Lower lobe of right lung (tissue), 2 donors: ENCODE measurements at regions not wholly inside any gene's neighbourhood (a gene's known extent, or its start where the extent isn't known, plus 50 kb on each side); places are given as distances from the start of the nearest gene placed in this dataset.

Source experiments
- ATAC-seq, 2 donors: fragments of 200-7000 bp; cut with Tn5 transposase; one replicate each; pipeline ENCODE4 v1.9.1; 2020 to 2022; ENCODE audit warnings: mild to moderate bottlenecking in 2 of 2, moderate library complexity in 2 of 2
- DNase-seq: peaks from one replicate; pipeline ENCODE4 v3.0.0-alpha.2; 2020
- H3K27ac ChIP-seq: fragments of 200-600 bp; one replicate; pipeline ENCODE4 v1.8.0; 2022
- H3K27me3 ChIP-seq: fragments of 200-600 bp; one replicate; pipeline ENCODE4 v1.8.0; 2022; ENCODE audit warnings: low read depth
- H3K36me3 ChIP-seq: fragments of 200-600 bp; one replicate; pipeline ENCODE4 v1.8.0; 2022; ENCODE audit warnings: mild to moderate bottlenecking
- H3K4me1 ChIP-seq: fragments of 200-600 bp; one replicate; pipeline ENCODE4 v1.8.0; 2022
- H3K4me3 ChIP-seq: fragments of 200-600 bp; one replicate; pipeline ENCODE4 v1.8.0; 2022; ENCODE audit warnings: mild to moderate bottlenecking
- H3K9me3 ChIP-seq: fragments of 200-600 bp; one replicate; pipeline ENCODE4 v1.8.0; 2022
- CTCF ChIP-seq: fragments of 200-600 bp; IDR thresholded peaks from one replicate; pipeline ENCODE4 v1.8.0; 2022; ENCODE audit warnings: antibody characterized with exemption, mild to moderate bottlenecking
- intact Hi-C: fragments of 100-400 bp; cut with DNase I; formaldehyde crosslinking; loops from one replicate; pipeline ENCODE4 v1.11.0; 2022
- donor health status: DM: no; HTN: yes; CAD: no; lungs with severe emphysema.

- H3K36me3 ChIP-seq, result no peaks in the 10 kb centered on the region
- H3K27me3 ChIP-seq, result no peaks in the 10 kb centered on the region
- H3K27ac ChIP-seq, result no peak overlapping the region
- H3K9me3 ChIP-seq, result no peaks in the 10 kb centered on the region
- H3K4me1 ChIP-seq, result no peaks in the 10 kb centered on the region
- no peak for DNase-seq
- intact Hi-C loops, result no loop called here
- no peak for TF ChIP-seq CTCF
- ATAC-seq, result no peak
- H3K4me3 ChIP-seq, result no peak overlapping the region
Observed at GRCh38 chr12:93195511-93195910, 182.2 kb upstream of the NUDT4 start.

GRCh38 chr12:93197067-93197593, 180.6 kb upstream of the NUDT4 start:
- no peaks in the 10 kb centered on the region for H3K36me3 ChIP-seq
- no peaks in the 10 kb centered on the region for H3K9me3 ChIP-seq
- no peaks in the 10 kb centered on the region for H3K4me1 ChIP-seq
- no peak overlapping the region for H3K4me3 ChIP-seq
- intact Hi-C loops, result no loop called here
- no peaks in the 10 kb centered on the region for H3K27me3 ChIP-seq
- ATAC-seq, result no peak
- H3K27ac ChIP-seq, result no peak overlapping the region
- no peak for TF ChIP-seq CTCF
- no peak for DNase-seq

- no peak for TF ChIP-seq CTCF
- Histone ChIP-seq H3K9me3 (no peaks in the 10 kb centered on the region), H3K27ac (no peak overlapping the region), H3K4me1 (no peaks in the 10 kb centered on the region), H3K27me3 (no peaks in the 10 kb centered on the region), H3K4me3 (no peak overlapping the region), H3K36me3 (no peaks in the 10 kb centered on the region)
- DNase-seq, result no peak
- intact Hi-C loops, result no loop called here
- no peak for ATAC-seq
Observed at GRCh38 chr12:93198086-93198485, 179.6 kb upstream of the NUDT4 start.

GRCh38 chr12:93199831-93200236, 177.9 kb upstream of the NUDT4 start:
- Histone ChIP-seq H3K36me3 (no peaks in the 10 kb centered on the region), H3K4me1 (no peaks in the 10 kb centered on the region), H3K27me3 (no peaks in the 10 kb centered on the region), H3K27ac (no peak overlapping the region), H3K4me3 (no peak overlapping the region), H3K9me3 (no peaks in the 10 kb centered on the region)
- ATAC-seq (no peak), DNase-seq (no peak)
- intact Hi-C loops, result no loop called here
- TF ChIP-seq CTCF, result no peak

GRCh38 chr12:93200291-93200917, 177.3 kb upstream of the NUDT4 start:
- Histone ChIP-seq H3K27me3 (no peaks in the 10 kb centered on the region), H3K4me3 (no peak overlapping the region), H3K4me1 (no peaks in the 10 kb centered on the region), H3K36me3 (no peaks in the 10 kb centered on the region), H3K9me3 (no peaks in the 10 kb centered on the region), H3K27ac (no peak overlapping the region)
- no peak for TF ChIP-seq CTCF
- DNase-seq (no peak), ATAC-seq (no peak)
- intact Hi-C loops, result no loop called here
